HEK293 (cell line): ENCODE measurements at regions not wholly inside any gene's neighbourhood (a gene's known extent, or its start where the extent isn't known, plus 50 kb on each side); places are given as distances from the start of the nearest gene placed in this dataset.

ENCODE experiments used
- ZBTB21 ChIP-seq: fragments of 450-650 bp; formaldehyde crosslinking; IDR thresholded peaks from 2 replicates; pipeline ENCODE4 v1.5.1; 2017; ENCODE audit warnings: missing biosample characterization, missing genetic modification characterization
- ZBTB8A ChIP-seq: fragments of 450-650 bp; formaldehyde crosslinking; IDR thresholded peaks from 2 replicates; pipeline ENCODE4 v1.5.1; 2016; ENCODE audit warnings: missing biosample characterization, missing genetic modification characterization
- ZEB2 ChIP-seq: fragments of 450-650 bp; formaldehyde crosslinking; IDR thresholded peaks from 2 replicates; pipeline ENCODE4 v1.5.1; 2016; ENCODE audit warnings: missing biosample characterization, missing genetic modification characterization
- ZNF155 ChIP-seq: fragments of 450-650 bp; formaldehyde crosslinking; IDR thresholded peaks from 2 replicates; pipeline ENCODE4 v1.5.1; 2016; ENCODE audit warnings: missing biosample characterization, missing genetic modification characterization
- TF ChIP-seq, protein P1 (sequence below): fragments of 450-650 bp; formaldehyde crosslinking; IDR thresholded peaks from 2 replicates; pipeline ENCODE4 v1.5.1; 2016; ENCODE audit warnings: missing biosample characterization, missing genetic modification characterization
- TF ChIP-seq, protein P2 (sequence below): fragments of 450-650 bp; formaldehyde crosslinking; IDR thresholded peaks from 2 replicates; pipeline ENCODE4 v1.5.1; 2016; ENCODE audit warnings: missing biosample characterization, missing genetic modification characterization
- TF ChIP-seq, protein P3 (sequence below): fragments of 450-650 bp; formaldehyde crosslinking; IDR thresholded peaks from 2 replicates; pipeline ENCODE4 v1.5.1; 2016; ENCODE audit warnings: missing biosample characterization, missing genetic modification characterization
- TF ChIP-seq, protein P4 (sequence below): fragments of 450-650 bp; formaldehyde crosslinking; IDR thresholded peaks from 2 replicates; pipeline ENCODE4 v1.5.0; 2017; ENCODE audit warnings: missing biosample characterization, missing genetic modification characterization, borderline replicate concordance

DNA sequence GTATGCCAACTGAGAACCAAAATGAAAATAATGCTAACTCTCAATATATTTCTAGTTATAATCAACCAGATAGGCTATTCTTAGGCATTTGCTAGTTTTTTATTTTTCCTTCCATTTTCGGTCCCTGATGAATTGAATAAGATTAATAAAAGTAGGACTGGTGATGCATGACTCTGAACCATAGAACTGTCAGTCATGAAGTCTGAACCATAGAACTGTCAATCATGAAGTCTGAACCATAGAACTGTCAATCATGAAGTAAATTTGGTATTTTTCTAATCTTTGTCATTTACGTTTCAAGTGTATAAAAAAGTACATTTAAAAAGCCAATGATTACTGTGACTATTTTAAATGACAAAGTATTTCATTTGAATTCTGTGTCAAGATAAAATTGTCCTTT, 460.2 kb upstream of the NDST3 start:
- TF ChIP-seq ZBTB8A (tag by site-specific recombination): no peak
- TF ChIP-seq ZNF155 (tag by site-specific recombination): no peak
- TF ChIP-seq, protein P1, sequence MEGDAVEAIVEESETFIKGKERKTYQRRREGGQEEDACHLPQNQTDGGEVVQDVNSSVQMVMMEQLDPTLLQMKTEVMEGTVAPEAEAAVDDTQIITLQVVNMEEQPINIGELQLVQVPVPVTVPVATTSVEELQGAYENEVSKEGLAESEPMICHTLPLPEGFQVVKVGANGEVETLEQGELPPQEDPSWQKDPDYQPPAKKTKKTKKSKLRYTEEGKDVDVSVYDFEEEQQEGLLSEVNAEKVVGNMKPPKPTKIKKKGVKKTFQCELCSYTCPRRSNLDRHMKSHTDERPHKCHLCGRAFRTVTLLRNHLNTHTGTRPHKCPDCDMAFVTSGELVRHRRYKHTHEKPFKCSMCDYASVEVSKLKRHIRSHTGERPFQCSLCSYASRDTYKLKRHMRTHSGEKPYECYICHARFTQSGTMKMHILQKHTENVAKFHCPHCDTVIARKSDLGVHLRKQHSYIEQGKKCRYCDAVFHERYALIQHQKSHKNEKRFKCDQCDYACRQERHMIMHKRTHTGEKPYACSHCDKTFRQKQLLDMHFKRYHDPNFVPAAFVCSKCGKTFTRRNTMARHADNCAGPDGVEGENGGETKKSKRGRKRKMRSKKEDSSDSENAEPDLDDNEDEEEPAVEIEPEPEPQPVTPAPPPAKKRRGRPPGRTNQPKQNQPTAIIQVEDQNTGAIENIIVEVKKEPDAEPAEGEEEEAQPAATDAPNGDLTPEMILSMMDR (tag by site-specific recombination): no peak
- TF ChIP-seq, protein P2, sequence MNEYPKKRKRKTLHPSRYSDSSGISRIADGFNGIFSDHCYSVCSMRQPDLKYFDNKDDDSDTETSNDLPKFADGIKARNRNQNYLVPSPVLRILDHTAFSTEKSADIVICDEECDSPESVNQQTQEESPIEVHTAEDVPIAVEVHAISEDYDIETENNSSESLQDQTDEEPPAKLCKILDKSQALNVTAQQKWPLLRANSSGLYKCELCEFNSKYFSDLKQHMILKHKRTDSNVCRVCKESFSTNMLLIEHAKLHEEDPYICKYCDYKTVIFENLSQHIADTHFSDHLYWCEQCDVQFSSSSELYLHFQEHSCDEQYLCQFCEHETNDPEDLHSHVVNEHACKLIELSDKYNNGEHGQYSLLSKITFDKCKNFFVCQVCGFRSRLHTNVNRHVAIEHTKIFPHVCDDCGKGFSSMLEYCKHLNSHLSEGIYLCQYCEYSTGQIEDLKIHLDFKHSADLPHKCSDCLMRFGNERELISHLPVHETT (tag by site-specific recombination): no peak
- TF ChIP-seq, protein P3, sequence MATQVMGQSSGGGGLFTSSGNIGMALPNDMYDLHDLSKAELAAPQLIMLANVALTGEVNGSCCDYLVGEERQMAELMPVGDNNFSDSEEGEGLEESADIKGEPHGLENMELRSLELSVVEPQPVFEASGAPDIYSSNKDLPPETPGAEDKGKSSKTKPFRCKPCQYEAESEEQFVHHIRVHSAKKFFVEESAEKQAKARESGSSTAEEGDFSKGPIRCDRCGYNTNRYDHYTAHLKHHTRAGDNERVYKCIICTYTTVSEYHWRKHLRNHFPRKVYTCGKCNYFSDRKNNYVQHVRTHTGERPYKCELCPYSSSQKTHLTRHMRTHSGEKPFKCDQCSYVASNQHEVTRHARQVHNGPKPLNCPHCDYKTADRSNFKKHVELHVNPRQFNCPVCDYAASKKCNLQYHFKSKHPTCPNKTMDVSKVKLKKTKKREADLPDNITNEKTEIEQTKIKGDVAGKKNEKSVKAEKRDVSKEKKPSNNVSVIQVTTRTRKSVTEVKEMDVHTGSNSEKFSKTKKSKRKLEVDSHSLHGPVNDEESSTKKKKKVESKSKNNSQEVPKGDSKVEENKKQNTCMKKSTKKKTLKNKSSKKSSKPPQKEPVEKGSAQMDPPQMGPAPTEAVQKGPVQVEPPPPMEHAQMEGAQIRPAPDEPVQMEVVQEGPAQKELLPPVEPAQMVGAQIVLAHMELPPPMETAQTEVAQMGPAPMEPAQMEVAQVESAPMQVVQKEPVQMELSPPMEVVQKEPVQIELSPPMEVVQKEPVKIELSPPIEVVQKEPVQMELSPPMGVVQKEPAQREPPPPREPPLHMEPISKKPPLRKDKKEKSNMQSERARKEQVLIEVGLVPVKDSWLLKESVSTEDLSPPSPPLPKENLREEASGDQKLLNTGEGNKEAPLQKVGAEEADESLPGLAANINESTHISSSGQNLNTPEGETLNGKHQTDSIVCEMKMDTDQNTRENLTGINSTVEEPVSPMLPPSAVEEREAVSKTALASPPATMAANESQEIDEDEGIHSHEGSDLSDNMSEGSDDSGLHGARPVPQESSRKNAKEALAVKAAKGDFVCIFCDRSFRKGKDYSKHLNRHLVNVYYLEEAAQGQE (tag by site-specific recombination): no peak
- TF ChIP-seq ZEB2 (tag by site-specific recombination): no peak
- TF ChIP-seq, protein P4, sequence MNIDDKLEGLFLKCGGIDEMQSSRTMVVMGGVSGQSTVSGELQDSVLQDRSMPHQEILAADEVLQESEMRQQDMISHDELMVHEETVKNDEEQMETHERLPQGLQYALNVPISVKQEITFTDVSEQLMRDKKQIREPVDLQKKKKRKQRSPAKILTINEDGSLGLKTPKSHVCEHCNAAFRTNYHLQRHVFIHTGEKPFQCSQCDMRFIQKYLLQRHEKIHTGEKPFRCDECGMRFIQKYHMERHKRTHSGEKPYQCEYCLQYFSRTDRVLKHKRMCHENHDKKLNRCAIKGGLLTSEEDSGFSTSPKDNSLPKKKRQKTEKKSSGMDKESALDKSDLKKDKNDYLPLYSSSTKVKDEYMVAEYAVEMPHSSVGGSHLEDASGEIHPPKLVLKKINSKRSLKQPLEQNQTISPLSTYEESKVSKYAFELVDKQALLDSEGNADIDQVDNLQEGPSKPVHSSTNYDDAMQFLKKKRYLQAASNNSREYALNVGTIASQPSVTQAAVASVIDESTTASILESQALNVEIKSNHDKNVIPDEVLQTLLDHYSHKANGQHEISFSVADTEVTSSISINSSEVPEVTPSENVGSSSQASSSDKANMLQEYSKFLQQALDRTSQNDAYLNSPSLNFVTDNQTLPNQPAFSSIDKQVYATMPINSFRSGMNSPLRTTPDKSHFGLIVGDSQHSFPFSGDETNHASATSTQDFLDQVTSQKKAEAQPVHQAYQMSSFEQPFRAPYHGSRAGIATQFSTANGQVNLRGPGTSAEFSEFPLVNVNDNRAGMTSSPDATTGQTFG: no peak
- no peak for TF ChIP-seq ZBTB21
